HL-60 (cell line): ENCODE measurements at regions not wholly inside any gene's neighbourhood (a gene's known extent, or its start where the extent isn't known, plus 50 kb on each side); places are given as distances from the start of the nearest gene placed in this dataset.

ENCODE experiments used
- DNase-seq, 2 experiments: peaks; one replicate each; pipeline ENCODE4 v3.0.0-alpha.2; 2010 to 2020; ENCODE audit warnings: low read depth in 1 of 2, low spot score in 1 of 2
- H3K27ac ChIP-seq: fragments of 250-450 bp; sonication (Bioruptor Pico); replicated peaks from 2 replicates; pipeline ENCODE4 v1.5.1; 2020; ENCODE audit warnings: mild to moderate bottlenecking, moderate library complexity
- H3K27me3 ChIP-seq: fragments of 250-450 bp; sonication (Bioruptor Pico); 2 replicates; pipeline ENCODE4 v1.5.1; 2021; ENCODE audit warnings: mild to moderate bottlenecking, moderate library complexity; ENCODE audit not compliant: insufficient read depth, poor library complexity, severe bottlenecking
- H3K4me3 ChIP-seq: replicated peaks from 2 replicates; pipeline ENCODE4 v1.5.1; 2011; ENCODE audit warnings: mild to moderate bottlenecking, control low read depth, low read length; ENCODE audit not compliant: insufficient read depth
- CTCF ChIP-seq: IDR thresholded peaks from one replicate; pipeline ENCODE4 v1.5.1; 2011; ENCODE audit warnings: low read length, control low read depth, inconsistent platforms; ENCODE audit not compliant: insufficient read depth
- GABPA ChIP-seq: IDR thresholded peaks from 2 replicates; pipeline ENCODE4 v1.6.1; 2012; ENCODE audit warnings: low read depth
- POLR2AphosphoS5 ChIP-seq: IDR thresholded peaks from 2 replicates; pipeline ENCODE4 v1.6.1; 2012; ENCODE audit warnings: low read depth
- REST ChIP-seq: IDR thresholded peaks from 2 replicates; pipeline ENCODE4 v1.6.1; 2012; ENCODE audit warnings: low read depth; ENCODE audit not compliant: insufficient replicate concordance
- SPI1 ChIP-seq: IDR thresholded peaks from 2 replicates; pipeline ENCODE4 v1.6.1; 2012; ENCODE audit warnings: low read depth, mild to moderate bottlenecking, borderline replicate concordance

DNA sequence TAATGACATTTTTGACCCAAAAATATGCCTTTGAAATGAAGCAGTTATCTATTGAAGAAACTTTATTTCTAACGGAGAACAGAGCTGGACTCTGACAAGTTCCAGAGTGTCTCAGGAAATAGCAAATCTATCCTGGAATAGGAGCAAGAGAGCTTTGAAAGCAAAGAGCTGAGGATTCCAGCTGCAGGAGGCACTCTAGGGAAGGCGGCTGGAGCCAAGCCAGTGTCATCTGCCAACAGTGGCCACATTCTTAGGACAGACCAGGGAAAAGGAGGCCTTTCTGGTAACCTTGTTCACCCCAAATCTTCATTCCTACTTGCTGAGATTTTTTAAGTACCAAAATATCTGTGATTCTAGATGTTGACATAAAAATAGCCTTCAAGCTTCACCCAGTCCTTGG, 493.5 kb upstream of the B3GAT1 start:
- DNase-seq, result no peak
- Histone ChIP-seq H3K4me3 (no peak overlapping the region), H3K27ac (no peak overlapping the region), H3K27me3 (no peaks in the 10 kb centered on the region)
- TF ChIP-seq CTCF, result no peak
- no peak for TF ChIP-seq SPI1
- TF ChIP-seq REST, result no peak
- TF ChIP-seq POLR2AphosphoS5, result no peak
- TF ChIP-seq GABPA, result no peak

GRCh38 chr11:134904103-134904790, 492.2 kb upstream of the B3GAT1 start:
- no peak for TF ChIP-seq POLR2AphosphoS5
- H3K27me3 ChIP-seq, result no peaks in the 10 kb centered on the region
- no peak for DNase-seq

GRCh38 chr11:134901955-134902918, 490.2 kb upstream of the B3GAT1 start:
- H3K27ac ChIP-seq, result no peak overlapping the region
- DNase-seq, result no peak
- no peak overlapping the region for H3K4me3 ChIP-seq
- no peaks in the 10 kb centered on the region for H3K27me3 ChIP-seq
- TF ChIP-seq GABPA, result no peak
- TF ChIP-seq CTCF, result no peak
- TF ChIP-seq SPI1, result no peak
- no peak for TF ChIP-seq POLR2AphosphoS5
- no peak for TF ChIP-seq REST

More at GRCh38 chr11:134904103-134904790, 492.2 kb upstream of the B3GAT1 start:
- no peak overlapping the region for H3K4me3 ChIP-seq
- no peak overlapping the region for H3K27ac ChIP-seq

DNA sequence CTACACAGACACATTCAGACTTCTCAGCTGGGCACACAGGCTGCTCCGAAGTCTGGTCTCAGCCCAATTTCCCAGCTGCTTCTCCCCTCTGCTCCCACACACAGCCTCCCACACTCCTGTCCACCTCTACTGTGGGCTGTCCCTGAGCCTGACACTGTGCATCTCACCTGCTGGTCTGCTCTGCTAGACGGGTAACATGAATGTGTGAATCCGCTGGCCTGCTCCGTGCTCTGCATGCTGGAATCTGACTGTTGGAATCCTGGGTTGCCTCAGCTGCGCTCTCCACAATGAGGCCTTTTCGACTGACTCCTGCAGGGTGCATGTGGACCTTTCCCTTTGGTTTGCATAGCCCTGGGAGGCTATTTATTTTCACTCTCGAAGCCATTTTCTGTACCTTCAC, 489.5 kb upstream of the B3GAT1 start:
- H3K27ac ChIP-seq, result no peak overlapping the region
- DNase-seq, result no peak
- no peak overlapping the region for H3K4me3 ChIP-seq
- TF ChIP-seq SPI1, result no peak
- TF ChIP-seq REST, result no peak
- no peak for TF ChIP-seq GABPA
- TF ChIP-seq CTCF, result no peak
- no peak for TF ChIP-seq POLR2AphosphoS5
- H3K27me3 ChIP-seq, result no peaks in the 10 kb centered on the region
